Spleen (tissue), 11 donors: ENCODE measurements at regions not wholly inside any gene's neighbourhood (a gene's known extent, or its start where the extent isn't known, plus 50 kb on each side); places are given as distances from the start of the nearest gene placed in this dataset.

Source experiments
- DNase-seq: peaks from one replicate; pipeline ENCODE4 v3.0.0-alpha.2; 2020
- H3K27ac ChIP-seq, 8 donors: fragments of 200-600 bp; sonication (generic) in 7 of 8; 1 replicate in 4 of 8; 2 replicates in 4 of 8; pipeline versions ENCODE4 v1.5.0 to v1.8.0; 2016 to 2021; ENCODE audit warnings: inconsistent platforms in 4 of 8, mild to moderate bottlenecking in 4 of 8, moderate library complexity in 1 of 8
- H3K27me3 ChIP-seq, 7 donors: fragments of 200-600 bp; sonication (generic) in 6 of 7; replicated peaks in 1 of 7; 1 replicate in 4 of 7; 2 replicates in 3 of 7; pipeline versions ENCODE4 v1.5.0 to v1.8.0; 2016 to 2021; ENCODE audit warnings: inconsistent platforms in 3 of 7, mild to moderate bottlenecking in 1 of 7
- H3K36me3 ChIP-seq, 6 donors: fragments of 200-600 bp; sonication (generic) in 5 of 6; 1 replicate in 4 of 6; 2 replicates in 2 of 6; pipeline versions ENCODE4 v1.5.0 to v1.8.0; 2016 to 2021; ENCODE audit warnings: inconsistent platforms in 2 of 6
- H3K4me1 ChIP-seq, 6 donors: fragments of 200-600 bp; sonication (generic) in 5 of 6; 1 replicate in 3 of 6; 2 replicates in 3 of 6; pipeline versions ENCODE4 v1.5.0 to v1.8.0; 2016 to 2021; ENCODE audit warnings: inconsistent platforms in 3 of 6
- H3K4me3 ChIP-seq, 8 donors: fragments of 200-600 bp; sonication (generic) in 7 of 8; 1 replicate in 4 of 8; 2 replicates in 4 of 8; pipeline versions ENCODE4 v1.5.0 to v1.8.0; 2016 to 2021; ENCODE audit warnings: inconsistent platforms in 4 of 8, mild to moderate bottlenecking in 4 of 8, moderate library complexity in 2 of 8
- H3K9me3 ChIP-seq, 8 donors: fragments of 200-600 bp; sonication (generic) in 7 of 8; 1 replicate in 4 of 8; 2 replicates in 4 of 8; pipeline versions ENCODE4 v1.5.0 to v1.8.0; 2016 to 2021; ENCODE audit warnings: inconsistent platforms in 4 of 8
- POLR2A ChIP-seq, 3 donors: fragments of 450-650 bp; IDR thresholded peaks; one replicate each; pipeline ENCODE4 v1.5.1; 2017; ENCODE audit warnings: antibody characterized with exemption in 3 of 3, mild to moderate bottlenecking in 1 of 3
- POLR2AphosphoS5 ChIP-seq, 3 donors: sonication (generic); formaldehyde crosslinking; IDR thresholded peaks; one replicate each; pipeline ENCODE4 v1.5.1; 2017; ENCODE audit warnings: antibody characterized with exemption in 3 of 3
- WGBS, 5 donors: extraction: QIAGEN DNeasy Blood & Tissue Kit in 3 of 5; methylation state at CpG; one replicate each; pipeline versions ENCODE4 v1.1.5 to v1.1.7; 2013 to 2018; 5-methylcytosine and 5-hydroxymethylcytosine counted together
- intact Hi-C: fragments of 100-400 bp; cut with DNase I; formaldehyde crosslinking; loops from one replicate; pipeline ENCODE4 v1.15.0; 2023; ENCODE audit warnings: low total_unique reads
- TF ChIP-seq, protein P1 (sequence below), 11 experiments: fragments of 200-600 bp in 7 of 11; fragments of 450-650 bp in 4 of 11; sonication (generic) in 4 of 11; IDR thresholded peaks in 8 of 11; conservative IDR thresholded peaks in 3 of 11; 1 replicate in 7 of 11; 2 replicates in 4 of 11; pipeline versions ENCODE4 v1.4.0 to v1.8.0; 2016 to 2021; ENCODE audit warnings: antibody characterized with exemption in 11 of 11, inconsistent platforms in 4 of 11, mild to moderate bottlenecking in 1 of 11
- donor health status: healthy with polysubstance abuse.
- donor health status: DM: no; HTN: no; CAD: no; lungs with moderate emphysema.
- donor health status: DM: no; HTN: no; CAD: no.
- donor health status: Bipolar disorder and iron deficiency.
- donor health status: healthy.
- donor health status: DM: no; HTN: no; CAD: no.
- donor health status: DM: yes; HTN: yes; CAD: no.

DNA sequence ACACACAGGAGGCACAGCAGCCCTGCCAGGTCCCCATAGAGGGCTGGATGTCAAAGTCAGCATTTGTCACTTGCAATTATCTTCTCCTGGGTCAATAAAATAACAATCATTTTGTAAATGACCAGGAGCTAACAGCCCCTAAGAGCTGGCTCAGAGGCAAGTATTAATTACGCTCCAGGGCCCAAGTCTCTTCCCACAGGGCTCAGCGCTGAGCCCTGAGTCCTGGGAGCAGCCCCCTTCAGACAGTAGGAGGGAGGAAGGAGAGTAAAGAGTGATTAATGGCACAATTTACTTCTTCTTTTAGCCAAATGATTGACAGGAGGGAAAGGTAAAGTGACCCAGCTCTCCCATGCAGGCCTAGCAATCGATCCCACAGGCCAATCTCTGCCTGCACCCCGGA is 99.0 kb upstream of the DRD2 start:
- intact Hi-C loops = no loop called here
- peaks cover 0 to 12% (median 0%) of the 10 kb centered on the region in 7 donors for H3K27me3 ChIP-seq
- no peak for DNase-seq
- H3K4me3 ChIP-seq = no peak overlapping the region
- WGBS, 5 donors = 77 to 88% (median 79%) methylated on average over 4 of the region's 4 CpGs
- no peaks in the 10 kb centered on the region for H3K36me3 ChIP-seq
- H3K4me1 ChIP-seq = no peaks in the 10 kb centered on the region
- no peak overlapping the region for H3K27ac ChIP-seq
- H3K9me3 ChIP-seq = no peaks in the 10 kb centered on the region
- TF ChIP-seq POLR2AphosphoS5 (IDR thresholded peaks at IDR 0.05) (no peak), POLR2A (IDR thresholded peaks at IDR 0.05) (no peak)
- TF ChIP-seq, protein P1, sequence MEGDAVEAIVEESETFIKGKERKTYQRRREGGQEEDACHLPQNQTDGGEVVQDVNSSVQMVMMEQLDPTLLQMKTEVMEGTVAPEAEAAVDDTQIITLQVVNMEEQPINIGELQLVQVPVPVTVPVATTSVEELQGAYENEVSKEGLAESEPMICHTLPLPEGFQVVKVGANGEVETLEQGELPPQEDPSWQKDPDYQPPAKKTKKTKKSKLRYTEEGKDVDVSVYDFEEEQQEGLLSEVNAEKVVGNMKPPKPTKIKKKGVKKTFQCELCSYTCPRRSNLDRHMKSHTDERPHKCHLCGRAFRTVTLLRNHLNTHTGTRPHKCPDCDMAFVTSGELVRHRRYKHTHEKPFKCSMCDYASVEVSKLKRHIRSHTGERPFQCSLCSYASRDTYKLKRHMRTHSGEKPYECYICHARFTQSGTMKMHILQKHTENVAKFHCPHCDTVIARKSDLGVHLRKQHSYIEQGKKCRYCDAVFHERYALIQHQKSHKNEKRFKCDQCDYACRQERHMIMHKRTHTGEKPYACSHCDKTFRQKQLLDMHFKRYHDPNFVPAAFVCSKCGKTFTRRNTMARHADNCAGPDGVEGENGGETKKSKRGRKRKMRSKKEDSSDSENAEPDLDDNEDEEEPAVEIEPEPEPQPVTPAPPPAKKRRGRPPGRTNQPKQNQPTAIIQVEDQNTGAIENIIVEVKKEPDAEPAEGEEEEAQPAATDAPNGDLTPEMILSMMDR (IDR thresholded peaks at IDR 0.05 in 8 of 11, conservative IDR thresholded peaks at IDR 0.05 in 3 of 11) = no peak

DNA sequence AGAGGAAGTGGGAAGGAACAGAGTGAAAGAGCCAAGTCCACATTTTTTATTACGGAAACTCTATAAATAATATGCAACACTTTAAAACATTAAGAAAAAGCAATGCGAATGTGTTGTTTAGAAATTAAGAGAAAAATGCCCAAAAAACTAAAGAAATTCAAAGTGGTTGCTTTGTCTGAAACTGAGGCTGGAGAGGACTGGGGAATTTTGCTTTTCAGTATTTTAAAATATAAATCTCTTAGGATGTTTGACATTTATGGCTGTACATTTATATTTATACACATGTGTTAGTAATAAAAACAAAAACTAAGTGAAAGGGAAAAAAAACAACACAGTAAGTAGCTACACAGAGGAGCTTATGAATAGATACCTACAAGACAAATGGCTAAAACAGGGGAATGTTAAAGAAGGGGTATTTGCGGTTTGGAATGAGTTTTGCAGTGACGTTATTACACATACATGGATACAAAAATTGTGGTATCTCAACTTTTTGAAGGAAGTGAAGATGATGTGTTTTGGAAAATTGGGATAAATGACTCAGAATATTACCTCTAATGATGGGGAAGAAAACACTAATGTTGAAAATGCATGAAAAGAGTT is 97.0 kb upstream of the DRD2 start:
- 80 to 93% (median 87%) methylated on average over 4 of the region's 4 CpGs for WGBS, 5 donors
- no peak overlapping the region for H3K27ac ChIP-seq
- no peaks in the 10 kb centered on the region for H3K4me1 ChIP-seq
- no peak for DNase-seq
- no peak overlapping the region for H3K4me3 ChIP-seq
- no peaks in the 10 kb centered on the region for H3K36me3 ChIP-seq
- intact Hi-C loops = no loop called here
- no peak for TF ChIP-seq POLR2A (IDR thresholded peaks at IDR 0.05)
- TF ChIP-seq, protein P1 (IDR thresholded peaks at IDR 0.05 in 8 of 11, conservative IDR thresholded peaks at IDR 0.05 in 3 of 11) = no peak
- TF ChIP-seq POLR2AphosphoS5 (IDR thresholded peaks at IDR 0.05) = no peak
- H3K9me3 ChIP-seq = no peaks in the 10 kb centered on the region
- peaks cover 0 to 6% (median 0%) of the 10 kb centered on the region in 7 donors for H3K27me3 ChIP-seq

DNA sequence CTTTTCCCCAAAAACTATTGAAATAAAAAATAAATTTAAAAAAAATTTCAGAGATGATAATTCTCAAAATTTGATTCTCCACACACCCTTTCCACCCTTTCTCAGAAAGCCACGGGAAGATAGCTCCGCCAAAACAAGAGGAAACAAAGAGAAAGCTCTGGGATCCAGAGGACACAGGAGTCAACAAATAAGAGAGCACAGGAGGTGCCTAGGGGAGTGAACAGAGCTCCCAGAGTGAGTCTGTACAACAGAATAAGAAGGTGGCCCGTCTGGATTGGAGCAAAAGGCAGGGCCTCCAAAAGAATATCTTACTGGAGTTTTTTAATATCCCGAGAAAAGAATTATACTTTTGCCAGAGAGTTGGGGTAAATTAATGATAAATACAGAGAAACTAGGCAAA is 96.3 kb upstream of the DRD2 start:
- Histone ChIP-seq H3K4me3 (no peak overlapping the region), H3K9me3 (no peaks in the 10 kb centered on the region), H3K4me1 (no peaks in the 10 kb centered on the region), H3K36me3 (no peaks in the 10 kb centered on the region), H3K27ac (no peak overlapping the region), H3K27me3 (peaks cover 0 to 10% (median 0%) of the 10 kb centered on the region in 7 donors)
- intact Hi-C loops = no loop called here
- DNase-seq = no peak
- 65 to 84% (median 79%) methylated on average over 4 of the region's 4 CpGs for WGBS, 5 donors
- no peak for TF ChIP-seq POLR2A (IDR thresholded peaks at IDR 0.05)
- TF ChIP-seq, protein P1 (IDR thresholded peaks at IDR 0.05 in 8 of 11, conservative IDR thresholded peaks at IDR 0.05 in 3 of 11) = no peak
- TF ChIP-seq POLR2AphosphoS5 (IDR thresholded peaks at IDR 0.05) = no peak

DNA sequence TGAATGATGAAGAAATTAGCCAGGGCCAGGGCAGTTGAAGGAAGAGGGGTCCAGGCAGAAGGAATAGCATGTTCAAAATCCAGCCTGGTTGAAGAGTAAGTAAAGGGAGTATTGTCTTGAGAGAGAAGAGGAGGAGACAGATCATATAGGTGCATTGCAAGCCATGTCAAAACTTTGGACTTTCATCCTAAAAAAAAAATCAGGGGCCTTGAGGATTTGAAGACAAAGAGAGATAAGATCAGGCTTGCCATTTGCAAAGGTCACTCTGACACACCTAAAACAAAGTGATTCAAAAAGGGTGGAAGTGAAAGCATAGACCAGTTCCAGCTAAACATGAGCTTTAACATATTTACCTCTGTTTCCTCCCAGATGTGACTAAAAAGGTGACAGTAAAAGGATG is 95.7 kb upstream of the DRD2 start:
- intact Hi-C loops = no loop called here
- Histone ChIP-seq H3K9me3 (no peaks in the 10 kb centered on the region), H3K4me1 (no peaks in the 10 kb centered on the region), H3K27ac (no peak overlapping the region), H3K27me3 (peaks cover 0 to 14% (median 0%) of the 10 kb centered on the region in 7 donors), H3K36me3 (no peaks in the 10 kb centered on the region), H3K4me3 (no peak overlapping the region)
- no peak for DNase-seq
- TF ChIP-seq, protein P1 (IDR thresholded peaks at IDR 0.05 in 8 of 11, conservative IDR thresholded peaks at IDR 0.05 in 3 of 11) = no peak
- no peak for TF ChIP-seq POLR2AphosphoS5 (IDR thresholded peaks at IDR 0.05)
- TF ChIP-seq POLR2A (IDR thresholded peaks at IDR 0.05) = no peak
